HEK293 (cell line): ENCODE measurements at regions not wholly inside any gene's neighbourhood (a gene's known extent, or its start where the extent isn't known, plus 50 kb on each side); places are given as distances from the start of the nearest gene placed in this dataset.

ENCODE experiments used
- CTCF ChIA-PET: fragments of 350-600 bp; formaldehyde crosslinking; extraction: SDS; loops from one replicate; lab custom pipeline; 2021; ENCODE audit warnings: antibody characterized with exemption; lab: Yijun Ruan, JAX
- POLR2A ChIA-PET: fragments of 300-600 bp; formaldehyde crosslinking; extraction: SDS; loops from one replicate; lab custom pipeline; 2020; ENCODE audit warnings: antibody characterized with exemption, inconsistent platforms; lab: Yijun Ruan, JAX
- H3K27ac ChIP-seq: fragments of 200-500 bp; sonication (Bioruptor generic); 2 replicates; pipeline ENCODE4 v1.5.1; 2014; ENCODE audit warnings: low read depth, low read length, control low read depth, inconsistent platforms; ENCODE audit errors: extremely low read depth
- H3K36me3 ChIP-seq, 2 experiments: fragments of 200-500 bp in 1 of 2; sonication (Bioruptor generic) in 1 of 2; 1 replicate in 1 of 2; 2 replicates in 1 of 2; pipeline ENCODE4 v1.5.1; 2014 to 2017; ENCODE audit warnings: inconsistent platforms in 2 of 2, low read length in 2 of 2; ENCODE audit not compliant: control insufficient read depth in 2 of 2, insufficient read depth in 1 of 2
- H3K4me1 ChIP-seq: fragments of 200-500 bp; sonication (Bioruptor generic); 2 replicates; pipeline ENCODE4 v1.5.1; 2014; ENCODE audit warnings: mild to moderate bottlenecking, low read length, inconsistent platforms; ENCODE audit not compliant: control insufficient read depth, insufficient read depth
- H3K4me3 ChIP-seq: 2 replicates; pipeline ENCODE4 v1.5.1; 2011; ENCODE audit warnings: low read depth, mild to moderate bottlenecking, control low read depth, low read length, moderate library complexity
- H3K9me3 ChIP-seq: fragments of 200-500 bp; sonication (Bioruptor generic); 2 replicates; pipeline ENCODE4 v1.5.1; 2014; ENCODE audit warnings: low read depth, low read length, inconsistent platforms; ENCODE audit not compliant: control insufficient read depth, insufficient read depth
- CTCF ChIP-seq: fragments of 450-650 bp; formaldehyde crosslinking; IDR thresholded peaks from 2 replicates; pipeline ENCODE4 v1.5.1; 2016; ENCODE audit warnings: missing biosample characterization, missing genetic modification characterization
- GLI2 ChIP-seq: fragments of 450-650 bp; formaldehyde crosslinking; IDR thresholded peaks from 2 replicates; pipeline ENCODE4; 2017; ENCODE audit warnings: missing biosample characterization, missing genetic modification characterization, low read depth, borderline replicate concordance
- GLI4 ChIP-seq: fragments of 450-650 bp; formaldehyde crosslinking; IDR thresholded peaks from 2 replicates; pipeline ENCODE4 v1.5.1; 2016; ENCODE audit warnings: missing biosample characterization, missing genetic modification characterization
- IKZF3 ChIP-seq: fragments of 450-650 bp; IDR thresholded peaks from 2 replicates; pipeline ENCODE4 v1.5.0; 2018; ENCODE audit warnings: missing biosample characterization, mild to moderate bottlenecking, missing genetic modification characterization, moderate library complexity
- KLF17 ChIP-seq: fragments of 450-650 bp; formaldehyde crosslinking; IDR thresholded peaks from 2 replicates; pipeline ENCODE4 v1.5.1; 2016; ENCODE audit warnings: missing biosample characterization, missing genetic modification characterization
- OVOL3 ChIP-seq: fragments of 450-650 bp; formaldehyde crosslinking; IDR thresholded peaks from 2 replicates; pipeline ENCODE4 v1.5.1; 2016; ENCODE audit warnings: missing biosample characterization, missing genetic modification characterization
- PATZ1 ChIP-seq: fragments of 450-650 bp; formaldehyde crosslinking; IDR thresholded peaks from 2 replicates; pipeline ENCODE4 v1.5.1; 2016; ENCODE audit warnings: missing biosample characterization, missing genetic modification characterization
- PBX3 ChIP-seq: sonication (generic); formaldehyde crosslinking; IDR thresholded peaks from 2 replicates; pipeline ENCODE4 v1.8.1; 2022; ENCODE audit warnings: mild to moderate bottlenecking, moderate library complexity, missing genetic modification reagents
- SCRT1 ChIP-seq: fragments of 450-650 bp; formaldehyde crosslinking; IDR thresholded peaks from 2 replicates; pipeline ENCODE4 v1.5.1; 2016; ENCODE audit warnings: missing biosample characterization, missing genetic modification characterization, borderline replicate concordance
- TCF7L2 ChIP-seq: IDR thresholded peaks from 2 replicates; pipeline ENCODE4 v1.6.1; 2011; ENCODE audit warnings: low read depth, mild to moderate bottlenecking, inconsistent platforms, low read length, moderate library complexity, borderline replicate concordance
- ZBTB7A ChIP-seq: fragments of 450-650 bp; formaldehyde crosslinking; IDR thresholded peaks from 2 replicates; pipeline ENCODE4 v1.5.1; 2016; ENCODE audit warnings: low read depth, missing biosample characterization, missing genetic modification characterization
- ZFP69B ChIP-seq: fragments of 450-650 bp; formaldehyde crosslinking; IDR thresholded peaks from 2 replicates; pipeline ENCODE4 v1.5.1; 2016; ENCODE audit warnings: missing biosample characterization, missing genetic modification characterization
- ZNF138 ChIP-seq: fragments of 450-650 bp; formaldehyde crosslinking; IDR thresholded peaks from 2 replicates; pipeline ENCODE4 v1.5.1; 2016; ENCODE audit warnings: missing biosample characterization, missing genetic modification characterization, borderline replicate concordance
- ZNF175 ChIP-seq: fragments of 450-650 bp; formaldehyde crosslinking; IDR thresholded peaks from 2 replicates; pipeline ENCODE4 v1.5.1; 2016; ENCODE audit warnings: missing biosample characterization, missing genetic modification characterization
- ZNF19 ChIP-seq: fragments of 450-650 bp; formaldehyde crosslinking; IDR thresholded peaks from 2 replicates; pipeline ENCODE4; 2016; ENCODE audit warnings: missing biosample characterization, missing genetic modification characterization, low read depth
- ZNF211 ChIP-seq: fragments of 450-650 bp; formaldehyde crosslinking; IDR thresholded peaks from 2 replicates; pipeline ENCODE4 v1.5.1; 2016; ENCODE audit warnings: low read depth, missing biosample characterization, missing genetic modification characterization
- ZNF221 ChIP-seq: fragments of 450-650 bp; formaldehyde crosslinking; IDR thresholded peaks from 2 replicates; pipeline ENCODE4 v1.5.1; 2017; ENCODE audit warnings: missing biosample characterization, missing genetic modification characterization, borderline replicate concordance
- ZNF248 ChIP-seq: fragments of 450-650 bp; formaldehyde crosslinking; IDR thresholded peaks from 2 replicates; pipeline ENCODE4 v1.5.1; 2017; ENCODE audit warnings: missing biosample characterization, missing genetic modification characterization
- ZNF266 ChIP-seq: fragments of 450-650 bp; formaldehyde crosslinking; IDR thresholded peaks from 2 replicates; pipeline ENCODE4 v1.5.1; 2016; ENCODE audit warnings: missing biosample characterization, missing genetic modification characterization, low read depth
- ZNF274 ChIP-seq, 2 experiments: fragments of 200-500 bp in 1 of 2; fragments of 450-650 bp in 1 of 2; sonication (Bioruptor generic) in 1 of 2; formaldehyde crosslinking in 1 of 2; IDR thresholded peaks; 2 replicates each; pipeline versions ENCODE4 v1.5.1 to v1.6.1; 2014 to 2016; ENCODE audit warnings: borderline replicate concordance in 1 of 2, inconsistent platforms in 1 of 2, low read length in 1 of 2, missing biosample characterization in 1 of 2, missing genetic modification characterization in 1 of 2
- ZNF366 ChIP-seq: fragments of 450-650 bp; formaldehyde crosslinking; conservative IDR thresholded peaks from 2 replicates; pipeline ENCODE4 v1.5.1; 2016; ENCODE audit warnings: missing biosample characterization, missing genetic modification characterization
- ZNF404 ChIP-seq: fragments of 450-650 bp; formaldehyde crosslinking; IDR thresholded peaks from 2 replicates; pipeline ENCODE4 v1.5.1; 2017; ENCODE audit warnings: missing biosample characterization, missing genetic modification characterization
- ZNF488 ChIP-seq: fragments of 450-650 bp; formaldehyde crosslinking; IDR thresholded peaks from 2 replicates; pipeline ENCODE4 v1.5.1; 2016; ENCODE audit warnings: missing biosample characterization, missing genetic modification characterization
- ZNF521 ChIP-seq: fragments of 450-650 bp; formaldehyde crosslinking; IDR thresholded peaks from 2 replicates; pipeline ENCODE4 v1.5.1; 2017; ENCODE audit warnings: missing biosample characterization, mild to moderate bottlenecking, missing genetic modification characterization
- ZNF785 ChIP-seq: fragments of 450-650 bp; formaldehyde crosslinking; IDR thresholded peaks from 2 replicates; pipeline ENCODE4 v1.5.1; 2016; ENCODE audit warnings: missing biosample characterization, missing genetic modification characterization
- ZNF830 ChIP-seq: fragments of 450-650 bp; IDR thresholded peaks from 2 replicates; pipeline ENCODE4 v1.5.0; 2018; ENCODE audit warnings: missing biosample characterization, missing genetic modification characterization, low read depth, mild to moderate bottlenecking, moderate library complexity
- TF ChIP-seq, protein P1 (sequence below): fragments of 450-650 bp; formaldehyde crosslinking; IDR thresholded peaks from 2 replicates; pipeline ENCODE4 v1.5.1; 2016; ENCODE audit warnings: missing biosample characterization, missing genetic modification characterization
- TF ChIP-seq, protein P2 (sequence below): fragments of 450-650 bp; formaldehyde crosslinking; IDR thresholded peaks from 2 replicates; pipeline ENCODE4 v1.5.1; 2016; ENCODE audit warnings: missing biosample characterization, missing genetic modification characterization

DNA sequence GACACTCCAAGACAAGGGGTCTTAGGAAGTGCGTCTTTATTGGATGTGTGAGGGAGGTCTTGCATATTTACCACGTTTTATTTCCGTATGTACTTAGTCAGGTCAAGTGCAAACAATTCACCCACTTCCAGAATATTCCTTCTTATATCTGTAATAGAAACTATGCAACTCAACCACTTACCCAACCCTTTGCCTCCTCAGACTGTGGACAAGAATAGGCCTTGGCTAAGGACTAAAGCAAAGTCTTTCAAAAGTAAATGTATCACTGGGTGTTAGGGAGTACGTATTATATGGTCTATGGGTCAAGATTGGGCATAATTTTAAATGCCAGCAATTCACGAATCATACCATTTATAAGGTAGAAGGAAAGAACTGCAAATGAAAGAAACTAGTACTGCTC, 484.8 kb downstream of the MBD2 start (continued):
- TF ChIP-seq CTCF (no peak), ZNF138 (no peak), ZNF366 (tag by site-specific recombination) (no peak), GLI4 (no peak), ZNF175 (no peak), ZNF521 (tag by site-specific recombination) (no peak), IKZF3 (tag by site-specific recombination) (no peak), ZNF785 (tag by site-specific recombination) (no peak), ZNF221 (no peak)
- TF ChIP-seq, all 188 proteins: peak for 0

DNA sequence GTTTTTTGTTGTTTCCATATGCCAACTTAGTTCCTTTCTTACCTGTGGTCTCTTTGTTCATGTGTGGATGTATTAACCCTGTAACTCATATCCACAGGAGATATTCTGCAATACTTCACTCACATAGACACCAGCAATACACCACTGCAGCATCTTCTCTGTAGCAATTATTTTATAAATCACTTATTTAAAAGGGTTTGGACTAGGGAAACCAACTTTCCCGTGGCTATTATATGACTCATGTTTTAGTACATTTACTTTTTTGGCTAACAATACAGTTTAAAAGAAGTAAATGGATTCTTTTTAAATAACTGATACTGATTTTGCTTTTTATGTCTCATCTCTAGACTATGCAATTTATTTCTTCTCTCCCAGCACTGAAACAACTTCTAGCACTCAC, 488.9 kb downstream of the MBD2 start:
- H3K9me3 ChIP-seq = no peaks in the 10 kb centered on the region
- H3K4me1 ChIP-seq = no peaks in the 10 kb centered on the region
- no peak overlapping the region for H3K4me3 ChIP-seq
- H3K36me3 ChIP-seq = no peaks in the 10 kb centered on the region
- no peak for TF ChIP-seq TCF7L2
- TF ChIP-seq, protein P1, sequence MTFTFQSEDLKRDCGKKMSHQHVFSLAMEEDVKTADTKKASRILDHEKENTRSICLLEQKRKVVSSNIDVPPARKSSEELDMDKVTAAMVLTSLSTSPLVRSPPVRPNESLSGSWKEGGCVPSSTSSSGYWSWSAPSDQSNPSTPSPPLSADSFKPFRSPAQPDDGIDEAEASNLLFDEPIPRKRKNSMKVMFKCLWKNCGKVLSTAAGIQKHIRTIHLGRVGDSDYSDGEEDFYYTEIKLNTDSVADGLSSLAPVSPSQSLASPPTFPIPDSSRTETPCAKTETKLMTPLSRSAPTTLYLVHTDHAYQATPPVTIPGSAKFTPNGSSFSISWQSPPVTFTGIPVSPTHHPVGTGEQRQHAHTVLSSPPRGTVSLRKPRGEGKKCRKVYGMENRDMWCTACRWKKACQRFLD (tag by site-specific recombination) = no peak
- TF ChIP-seq ZNF830 (tag by site-specific recombination) = no peak
- no peak for TF ChIP-seq ZNF274 (IDR thresholded peaks at IDR 0.05; ENCODE audit: low read length)
- no peak for TF ChIP-seq ZNF274 (tag by site-specific recombination; IDR thresholded peaks at IDR 0.05; ENCODE audit: borderline replicate concordance)
- no peak for TF ChIP-seq OVOL3 (tag by site-specific recombination)
- TF ChIP-seq PATZ1 = no peak
- no peak for TF ChIP-seq GLI2
- no peak for TF ChIP-seq PBX3 (CRISPR knock-in tag)
- no peak for TF ChIP-seq ZBTB7A (tag by site-specific recombination)
- TF ChIP-seq ZNF266 (tag by site-specific recombination) = no peak
- TF ChIP-seq, protein P2, sequence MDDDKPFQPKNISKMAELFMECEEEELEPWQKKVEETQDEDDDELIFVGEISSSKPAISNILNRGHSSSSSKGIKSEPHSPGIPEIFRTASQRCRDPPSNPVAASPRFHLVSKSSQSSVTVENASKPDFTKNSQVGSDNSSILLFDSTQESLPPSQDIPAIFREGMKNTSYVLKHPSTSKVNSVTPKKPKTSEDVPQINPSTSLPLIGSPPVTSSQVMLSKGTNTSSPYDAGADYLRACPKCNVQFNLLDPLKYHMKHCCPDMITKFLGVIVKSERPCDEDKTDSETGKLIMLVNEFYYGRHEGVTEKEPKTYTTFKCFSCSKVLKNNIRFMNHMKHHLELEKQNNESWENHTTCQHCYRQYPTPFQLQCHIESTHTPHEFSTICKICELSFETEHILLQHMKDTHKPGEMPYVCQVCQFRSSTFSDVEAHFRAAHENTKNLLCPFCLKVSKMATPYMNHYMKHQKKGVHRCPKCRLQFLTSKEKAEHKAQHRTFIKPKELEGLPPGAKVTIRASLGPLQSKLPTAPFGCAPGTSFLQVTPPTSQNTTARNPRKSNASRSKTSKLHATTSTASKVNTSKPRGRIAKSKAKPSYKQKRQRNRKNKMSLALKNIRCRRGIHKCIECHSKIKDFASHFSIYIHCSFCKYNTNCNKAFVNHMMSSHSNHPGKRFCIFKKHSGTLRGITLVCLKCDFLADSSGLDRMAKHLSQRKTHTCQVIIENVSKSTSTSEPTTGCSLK (tag by site-specific recombination) = no peak
- no peak for TF ChIP-seq ZNF404 (tag by site-specific recombination)
- TF ChIP-seq ZNF211 (tag by site-specific recombination) = no peak
- no peak for TF ChIP-seq SCRT1
- no peak for TF ChIP-seq KLF17 (tag by site-specific recombination)
- no peak for TF ChIP-seq ZNF248
- no peak for TF ChIP-seq ZNF488 (tag by site-specific recombination)
- no peak for TF ChIP-seq ZFP69B (tag by site-specific recombination)
- no peak for TF ChIP-seq ZNF19 (tag by site-specific recombination)
- CTCF ChIA-PET = interaction anchor here (0.6 kb wide), 1 partner anchor 214 kb away, joined by 3 read pairs; no protein-coding TSS in a partner anchor
- POLR2A ChIA-PET = no interaction called here
- H3K27ac ChIP-seq = no peak overlapping the region
